Astrocyte of the spinal cord (primary cell): ENCODE measurements at regions not wholly inside any gene's neighbourhood (a gene's known extent, or its start where the extent isn't known, plus 50 kb on each side); places are given as distances from the start of the nearest gene placed in this dataset.
"Not testable (repeated sequence)": the region's sequence is repeated elsewhere in the genome, so short reads cannot be mapped to it uniquely, and the experiment has no call there.

Experiments
- DNase-seq: peaks from one replicate; pipeline ENCODE4 v3.0.0; 2011; ENCODE audit warnings: low read depth, low spot score
- H3K4me3 ChIP-seq: 2 replicates; pipeline ENCODE4 v1.5.1; 2011; ENCODE audit warnings: low read depth, mild to moderate bottlenecking, low read length, moderate library complexity
- in situ Hi-C: cut with HindIII; loops from 2 replicates; pipeline ENCODE4 v1.10.0; 2017; ENCODE audit warnings: low sequenced_read_pairs
- TF ChIP-seq, protein P1 (sequence below): IDR thresholded peaks from 2 replicates; pipeline ENCODE4 v1.5.1; 2012; ENCODE audit warnings: low read depth, mild to moderate bottlenecking, low read length, inconsistent platforms

DNA sequence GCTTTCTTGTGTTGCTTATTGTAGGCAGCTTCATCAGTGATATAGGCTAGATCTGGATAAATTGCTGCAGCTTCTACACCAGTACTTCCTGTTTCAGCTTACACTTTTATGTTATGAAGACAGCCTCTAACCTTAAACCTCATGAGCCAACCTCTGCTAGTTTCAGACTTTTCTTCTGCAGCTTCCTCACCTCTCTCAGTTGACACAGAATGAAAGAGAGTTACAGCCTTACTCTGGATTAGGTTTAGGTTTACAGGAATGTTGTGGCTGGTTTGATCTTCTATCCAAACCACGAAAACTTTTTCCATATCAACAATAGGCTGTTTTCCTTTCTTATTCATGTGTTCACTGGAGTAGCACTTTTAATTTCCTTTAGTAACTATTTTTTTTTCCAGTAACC, 76.9 kb upstream of the RNPC3 start:
- in situ Hi-C loops = no loop called here
- no peak overlapping the region for H3K4me3 ChIP-seq
- peak; percentile 71 for DNase-seq
- TF ChIP-seq, protein P1, sequence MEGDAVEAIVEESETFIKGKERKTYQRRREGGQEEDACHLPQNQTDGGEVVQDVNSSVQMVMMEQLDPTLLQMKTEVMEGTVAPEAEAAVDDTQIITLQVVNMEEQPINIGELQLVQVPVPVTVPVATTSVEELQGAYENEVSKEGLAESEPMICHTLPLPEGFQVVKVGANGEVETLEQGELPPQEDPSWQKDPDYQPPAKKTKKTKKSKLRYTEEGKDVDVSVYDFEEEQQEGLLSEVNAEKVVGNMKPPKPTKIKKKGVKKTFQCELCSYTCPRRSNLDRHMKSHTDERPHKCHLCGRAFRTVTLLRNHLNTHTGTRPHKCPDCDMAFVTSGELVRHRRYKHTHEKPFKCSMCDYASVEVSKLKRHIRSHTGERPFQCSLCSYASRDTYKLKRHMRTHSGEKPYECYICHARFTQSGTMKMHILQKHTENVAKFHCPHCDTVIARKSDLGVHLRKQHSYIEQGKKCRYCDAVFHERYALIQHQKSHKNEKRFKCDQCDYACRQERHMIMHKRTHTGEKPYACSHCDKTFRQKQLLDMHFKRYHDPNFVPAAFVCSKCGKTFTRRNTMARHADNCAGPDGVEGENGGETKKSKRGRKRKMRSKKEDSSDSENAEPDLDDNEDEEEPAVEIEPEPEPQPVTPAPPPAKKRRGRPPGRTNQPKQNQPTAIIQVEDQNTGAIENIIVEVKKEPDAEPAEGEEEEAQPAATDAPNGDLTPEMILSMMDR = no peak

DNA sequence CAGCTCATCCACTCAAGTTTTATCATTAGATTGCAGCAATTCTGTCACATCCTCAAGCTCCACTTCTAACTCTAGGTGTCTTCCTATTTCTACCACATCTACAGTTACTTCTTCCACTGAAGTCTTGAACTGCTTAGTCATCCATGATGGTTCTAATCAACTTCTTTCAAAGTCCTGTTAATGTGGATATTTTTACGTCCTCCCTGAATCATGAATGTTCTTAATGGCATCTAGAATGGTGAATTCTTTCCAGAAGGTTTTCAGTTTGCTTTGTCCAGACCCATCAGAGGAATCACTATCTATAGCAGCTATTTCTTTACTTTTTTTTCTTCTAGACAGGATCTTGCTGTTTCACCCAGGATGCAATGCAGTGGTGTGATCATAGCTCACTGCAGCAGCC, 78.0 kb upstream of the RNPC3 start:
- TF ChIP-seq, protein P1 = no peak
- DNase-seq = no peak
- no peak overlapping the region for H3K4me3 ChIP-seq
- in situ Hi-C loops = no loop called here

DNA sequence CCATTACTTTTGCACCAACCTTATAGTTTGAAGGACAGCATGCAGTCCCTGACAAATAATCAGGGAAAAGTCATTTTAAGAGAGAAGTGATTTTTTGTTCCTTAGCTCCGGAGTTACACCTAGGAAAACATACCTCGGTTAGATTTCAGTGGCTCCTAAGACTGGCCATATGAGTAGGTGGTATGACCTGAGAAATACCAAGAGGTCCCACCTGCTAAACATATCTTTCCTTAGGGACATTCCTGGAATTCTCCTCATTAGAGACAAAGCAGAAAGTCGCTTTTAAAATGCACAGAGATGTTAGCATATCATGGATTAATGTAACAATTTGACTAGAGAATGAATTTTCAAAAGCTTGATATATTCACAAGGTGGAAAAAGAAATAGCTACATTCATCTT, 84.2 kb upstream of the RNPC3 start:
- TF ChIP-seq, protein P1 = no peak
- no peak overlapping the region for H3K4me3 ChIP-seq
- DNase-seq = no peak
- in situ Hi-C loops = no loop called here

DNA sequence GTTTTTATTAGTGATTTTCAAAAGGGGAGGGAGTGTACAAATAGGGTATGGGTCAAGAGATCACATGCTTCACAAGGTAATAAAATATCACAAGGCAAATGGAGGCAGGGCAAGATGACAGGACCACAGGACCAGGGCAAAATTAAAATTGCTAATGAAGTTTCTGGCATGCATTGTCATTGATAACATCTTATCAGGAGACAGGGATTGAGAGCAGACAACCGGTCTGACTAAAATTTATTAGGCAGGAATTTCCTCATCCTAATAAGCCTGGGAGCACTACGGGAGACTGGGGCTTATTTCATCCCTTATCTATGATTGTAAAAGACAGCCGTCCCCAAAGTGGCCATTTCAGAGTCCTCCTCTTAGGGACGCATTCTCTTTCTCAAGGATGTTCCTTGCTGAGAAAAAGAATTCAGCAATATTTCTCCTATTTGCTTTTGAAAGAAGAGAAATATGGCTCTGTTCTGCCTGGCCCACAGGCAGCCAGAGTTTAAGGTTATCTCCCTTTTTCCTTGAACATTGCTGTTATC, 88.9 kb upstream of the RNPC3 start:
- H3K4me3 ChIP-seq, DNase-seq, in situ Hi-C loops: not testable (repeated sequence)

DNA sequence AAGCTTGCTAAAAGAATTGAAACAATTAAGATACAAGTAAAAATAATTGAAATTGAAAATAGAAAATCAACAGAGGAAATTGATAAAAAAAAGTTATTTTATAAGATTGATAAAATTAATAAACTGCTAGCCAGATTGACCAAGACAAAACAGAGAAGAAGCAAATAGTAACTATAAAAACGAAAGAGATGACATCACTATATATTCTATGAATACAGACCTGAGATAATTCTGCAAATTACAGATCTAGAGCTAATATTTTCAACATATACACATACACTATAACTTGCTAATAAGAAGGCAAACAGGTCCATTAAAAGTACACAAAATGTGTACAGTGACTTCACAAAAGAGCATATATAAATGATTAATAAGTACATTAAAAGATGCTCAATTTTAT, 90.1 kb upstream of the RNPC3 start:
- in situ Hi-C loops = no loop called here
- DNase-seq = no peak
- H3K4me3 ChIP-seq = no peak overlapping the region
- TF ChIP-seq, protein P1 = no peak

DNA sequence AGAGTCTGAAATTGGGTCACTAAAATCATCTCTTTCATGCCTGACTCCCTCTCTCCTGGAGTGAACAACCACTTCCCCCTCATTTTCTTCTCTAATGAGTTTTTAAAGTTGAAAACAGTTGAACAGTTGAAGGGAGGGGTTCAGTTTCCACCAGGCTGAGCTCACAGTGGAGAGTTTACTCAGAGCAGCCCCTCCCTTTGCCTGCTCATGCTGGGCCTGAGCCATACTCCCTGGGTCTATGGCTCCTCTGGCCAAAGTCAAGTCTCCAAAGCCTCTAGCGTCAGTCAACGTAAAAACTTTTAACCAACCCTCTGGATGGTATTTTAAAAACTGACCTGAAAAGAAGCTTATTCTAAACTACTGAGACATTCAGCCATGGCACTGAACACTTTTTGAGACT, 100.8 kb upstream of the RNPC3 start:
- TF ChIP-seq, protein P1 = no peak
- in situ Hi-C loops = no loop called here
- peak; percentile 10 for DNase-seq
- no peak overlapping the region for H3K4me3 ChIP-seq

DNA sequence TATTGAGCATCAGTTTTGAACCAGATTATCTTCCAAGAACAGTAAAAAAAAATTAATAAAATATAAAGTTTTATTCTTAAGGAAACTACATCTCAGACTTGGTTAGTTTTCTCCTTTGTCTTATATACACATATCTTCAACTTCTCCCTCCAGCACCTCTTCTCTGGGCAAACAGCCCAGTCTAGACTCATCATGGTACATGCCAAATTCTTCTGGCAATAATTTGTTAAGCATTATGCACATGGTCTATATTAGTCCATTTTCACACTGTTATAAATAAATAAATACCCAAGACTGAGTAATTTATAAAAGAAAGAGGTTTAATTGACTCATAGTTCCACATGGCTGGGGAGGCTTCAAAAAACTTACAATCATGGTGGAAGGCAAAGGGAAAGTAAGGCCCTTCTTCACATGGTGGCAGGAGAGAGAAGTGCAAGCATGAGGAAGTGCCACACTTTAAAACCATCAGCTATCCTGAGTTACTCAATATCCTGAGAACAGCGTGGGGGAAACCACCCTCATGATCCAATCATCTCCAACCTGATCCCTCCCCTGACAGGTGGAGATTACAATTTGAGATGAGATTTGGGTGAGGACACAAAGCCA, 108.7 kb upstream of the RNPC3 start:
- peak; percentile 31 for DNase-seq
- TF ChIP-seq, protein P1 = no peak
- no peak overlapping the region for H3K4me3 ChIP-seq
- in situ Hi-C loops = no loop called here
